NCI-H82 (cell line): ENCODE measurements at regions not wholly inside any gene's neighbourhood (a gene's known extent, or its start where the extent isn't known, plus 50 kb on each side); places are given as distances from the start of the nearest gene placed in this dataset.
A peak's percentile ranks its signal among the peaks of the same experiment; 100 is the strongest.

Source experiments
- DNase-seq: peaks from one replicate; lab custom pipeline; 2025; lab: John Stamatoyannopoulos, UW

GRCh38 chr18:53753601-53754000 is 470.9 kb downstream of the MBD2 start:
- peak; percentile 92 for DNase-seq

- peak; percentile 27 for DNase-seq
Observed at GRCh38 chr18:53752781-53753367, 471.6 kb downstream of the MBD2 start.

- DNase-seq: no peak
Observed at GRCh38 chr18:53749766-53750165, 474.7 kb downstream of the MBD2 start.

- no peak for DNase-seq
Observed at GRCh38 chr18:53747663-53748160, 476.8 kb downstream of the MBD2 start.

GRCh38 chr18:53747210-53747609 is 477.3 kb downstream of the MBD2 start:
- DNase-seq: no peak

GRCh38 chr18:53745986-53746385 is 478.5 kb downstream of the MBD2 start:
- no peak for DNase-seq

- DNase-seq: no peak
Observed at GRCh38 chr18:53745224-53745967, 479.1 kb downstream of the MBD2 start.

GRCh38 chr18:53739700-53740099 is 484.8 kb downstream of the MBD2 start:
- no peak for DNase-seq

- no peak for DNase-seq
Observed at GRCh38 chr18:53735526-53735925, 488.9 kb downstream of the MBD2 start.

GRCh38 chr18:53715243-53715853 is 509.1 kb downstream of the MBD2 start:
- no peak for DNase-seq

- DNase-seq: no peak
Observed at GRCh38 chr18:53710080-53710479, 514.4 kb downstream of the MBD2 start.

GRCh38 chr18:53702480-53702879 is 522.0 kb downstream of the MBD2 start:
- DNase-seq: no peak

- no peak for DNase-seq
Observed at GRCh38 chr18:53701697-53702096, 522.8 kb downstream of the MBD2 start.

GRCh38 chr18:53698907-53699306 is 525.6 kb downstream of the MBD2 start:
- DNase-seq: peak; percentile 80

GRCh38 chr18:53689886-53690285 is 534.6 kb downstream of the MBD2 start:
- DNase-seq: no peak

- peak; percentile 6 for DNase-seq
Observed at GRCh38 chr18:53686965-53687364, 537.5 kb downstream of the MBD2 start.

GRCh38 chr18:53682796-53683195 is 541.7 kb downstream of the MBD2 start:
- peak; percentile 6 for DNase-seq

GRCh38 chr18:53677480-53677879 is 547.0 kb downstream of the MBD2 start:
- DNase-seq: no peak

GRCh38 chr18:53665701-53666100 is 558.8 kb downstream of the MBD2 start:
- peak; percentile 32 for DNase-seq

GRCh38 chr18:53664575-53664974 is 559.9 kb downstream of the MBD2 start:
- DNase-seq: no peak

GRCh38 chr18:53660306-53660705 is 564.2 kb downstream of the MBD2 start:
- no peak for DNase-seq

- no peak for DNase-seq
Observed at GRCh38 chr18:53657257-53657656, 567.2 kb downstream of the MBD2 start.

GRCh38 chr18:53649621-53650020 is 574.8 kb downstream of the MBD2 start:
- DNase-seq: no peak
